Body of pancreas (tissue), 4 donors: ENCODE measurements at regions not wholly inside any gene's neighbourhood (a gene's known extent, or its start where the extent isn't known, plus 50 kb on each side); places are given as distances from the start of the nearest gene placed in this dataset.
"Not testable (repeated sequence)": the region's sequence is repeated elsewhere in the genome, so short reads cannot be mapped to it uniquely, and the experiment has no call there.

ENCODE experiments used
- ATAC-seq: fragments of 150-250 bp; one replicate; pipeline ENCODE4 v1.9.1; 2016
- DNase-seq, 4 donors: peaks; one replicate each; pipeline ENCODE4 v3.0.0-alpha.2; 2019
- H3K27ac ChIP-seq, 4 donors: fragments of 200-600 bp; sonication (generic); 1 replicate in 3 of 4; 2 replicates in 1 of 4; pipeline versions ENCODE4 v1.5.1 to v1.6.1; 2016 to 2019; ENCODE audit warnings: mild to moderate bottlenecking in 1 of 4, mixed read lengths in 1 of 4, moderate library complexity in 1 of 4
- H3K27me3 ChIP-seq, 2 donors: fragments of 200-600 bp; sonication (generic); one replicate each; pipeline ENCODE4 v1.6.0; 2016; ENCODE audit warnings: mild to moderate bottlenecking in 1 of 2
- H3K36me3 ChIP-seq, 2 donors: fragments of 200-600 bp; sonication (generic); replicated peaks in 1 of 2; 2 replicates each; pipeline ENCODE4 v1.5.1; 2016; ENCODE audit warnings: low read depth in 2 of 2; ENCODE audit not compliant: insufficient read depth in 1 of 2
- H3K4me1 ChIP-seq: fragments of 200-600 bp; sonication (generic); one replicate; pipeline ENCODE4 v1.6.0; 2016
- H3K4me3 ChIP-seq, 2 donors: fragments of 200-600 bp; sonication (generic); 1 replicate in 1 of 2; 2 replicates in 1 of 2; pipeline ENCODE4 v1.5.1; 2016 to 2019
- H3K9me3 ChIP-seq, 3 donors: fragments of 200-600 bp; sonication (generic); 1 replicate in 2 of 3; 2 replicates in 1 of 3; pipeline ENCODE4 v1.5.1; 2016
- CTCF ChIP-seq, 7 experiments: fragments of 450-650 bp in 4 of 7; fragments of 200-600 bp in 3 of 7; sonication (generic) in 3 of 7; IDR thresholded peaks; one replicate each; pipeline ENCODE4 v1.5.1; 2016 to 2019; ENCODE audit warnings: antibody characterized with exemption in 7 of 7
- POLR2A ChIP-seq, 3 donors: fragments of 450-650 bp; IDR thresholded peaks; one replicate each; pipeline ENCODE4 v1.6.1; 2016; ENCODE audit warnings: antibody characterized with exemption in 3 of 3, mild to moderate bottlenecking in 2 of 3
- WGBS, 2 donors: methylation state at CpG; one replicate each; pipeline ENCODE4 v1.1.5; 2017; 5-methylcytosine and 5-hydroxymethylcytosine counted together
- intact Hi-C: fragments of 100-400 bp; cut with DNase I; formaldehyde crosslinking; loops from one replicate; pipeline ENCODE4 v1.15.1; 2023

- intact Hi-C loops = no loop called here
- Histone ChIP-seq H3K9me3 (no peaks in the 10 kb centered on the region), H3K27ac (no peak overlapping the region), H3K4me3 (no peak overlapping the region), H3K36me3 (no peaks in the 10 kb centered on the region), H3K27me3 (no peaks in the 10 kb centered on the region), H3K4me1 (no peaks in the 10 kb centered on the region)
- no peak for TF ChIP-seq POLR2A (IDR thresholded peaks at IDR 0.05)
- no peak for TF ChIP-seq CTCF (IDR thresholded peaks at IDR 0.05)
- no peak for DNase-seq
- ATAC-seq = no peak
- 83 to 87% methylated on average over 8 of the region's 8 CpGs for WGBS, 2 donors
Observed at GRCh38 chr5:54384356-54384933, 71.1 kb upstream of the HSPB3 start.

GRCh38 chr5:54383941-54384340 is 71.6 kb upstream of the HSPB3 start:
- WGBS, 2 donors = 38 to 48% methylated on average over 2 of the region's 2 CpGs
- Histone ChIP-seq H3K9me3 (no peaks in the 10 kb centered on the region), H3K27ac (no peak overlapping the region), H3K36me3 (no peaks in the 10 kb centered on the region), H3K4me1 (no peaks in the 10 kb centered on the region), H3K4me3 (no peak overlapping the region), H3K27me3 (no peaks in the 10 kb centered on the region)
- intact Hi-C loops = no loop called here
- no peak for DNase-seq
- TF ChIP-seq CTCF (IDR thresholded peaks at IDR 0.05) = no peak
- no peak for TF ChIP-seq POLR2A (IDR thresholded peaks at IDR 0.05)
- ATAC-seq = no peak

GRCh38 chr5:54383225-54383901 is 72.1 kb upstream of the HSPB3 start:
- intact Hi-C loops = no loop called here
- no peaks in the 10 kb centered on the region for H3K27me3 ChIP-seq

GRCh38 chr5:54381319-54381718 is 70.9 kb upstream of the ARL15 start:
- H3K27me3 ChIP-seq, intact Hi-C loops, H3K27ac ChIP-seq, H3K4me1 ChIP-seq, H3K9me3 ChIP-seq, H3K36me3 ChIP-seq, H3K4me3 ChIP-seq, DNase-seq, ATAC-seq: not testable (repeated sequence)
- 93% methylated on average over 8 of the region's 31 CpGs; no CpG with 5 or more reads in 1 of the 2 donors for WGBS, 2 donors

More at GRCh38 chr5:54383225-54383901, 72.1 kb upstream of the HSPB3 start:
- H3K4me3 ChIP-seq = no peak overlapping the region
- DNase-seq = no peak
- no peaks in the 10 kb centered on the region for H3K36me3 ChIP-seq
- H3K27ac ChIP-seq = no peak overlapping the region
- 67 to 71% methylated on average over 3 of the region's 3 CpGs for WGBS, 2 donors
- H3K4me1 ChIP-seq = no peaks in the 10 kb centered on the region
- TF ChIP-seq CTCF (IDR thresholded peaks at IDR 0.05) = no peak
- TF ChIP-seq POLR2A (IDR thresholded peaks at IDR 0.05) = no peak
- H3K9me3 ChIP-seq = no peaks in the 10 kb centered on the region
- ATAC-seq = no peak

GRCh38 chr5:54379590-54379989 is 69.2 kb upstream of the ARL15 start:
- DNase-seq = no peak
- WGBS, 2 donors = 78 to 82% methylated on average over 2 of the region's 2 CpGs
- no peak for ATAC-seq
- no peak overlapping the region for H3K27ac ChIP-seq
- intact Hi-C loops = no loop called here
- H3K4me3 ChIP-seq = no peak overlapping the region
- no peak for TF ChIP-seq CTCF (IDR thresholded peaks at IDR 0.05)
- TF ChIP-seq POLR2A (IDR thresholded peaks at IDR 0.05) = no peak
- no peaks in the 10 kb centered on the region for H3K4me1 ChIP-seq
- no peaks in the 10 kb centered on the region for H3K9me3 ChIP-seq
- no peaks in the 10 kb centered on the region for H3K36me3 ChIP-seq
- H3K27me3 ChIP-seq = no peaks in the 10 kb centered on the region
